ENCODE measurements at regions not wholly inside any gene's neighbourhood (a gene's known extent, or its start where the extent isn't known, plus 50 kb on each side); places are given as distances from the start of the nearest gene placed in this dataset.
"Not testable (repeated sequence)": the region's sequence is repeated elsewhere in the genome, so short reads cannot be mapped to it uniquely, and the experiment has no call there.

GRCh38 chr14:85003805-85004204 lies 526.1 kb upstream of the FLRT2 start:
- no peak for TF ChIP-seq CTCF (IDR thresholded peaks at IDR 0.05; ENCODE audit: low read depth, low read length)
- no peak overlapping the region for H3K4me3 ChIP-seq (ENCODE audit: low read depth, low read length)

GRCh38 chr14:85009506-85009905 lies 520.4 kb upstream of the FLRT2 start:
- H3K4me3 ChIP-seq (ENCODE audit: low read depth, low read length), result no peak overlapping the region
- TF ChIP-seq CTCF (IDR thresholded peaks at IDR 0.05; ENCODE audit: low read depth, low read length), result no peak

- H3K4me3 ChIP-seq (ENCODE audit: low read depth, low read length), result no peak overlapping the region
- TF ChIP-seq CTCF (IDR thresholded peaks at IDR 0.05; ENCODE audit: low read depth, low read length), result no peak
These were observed 519.8 kb upstream of the FLRT2 start for GRCh38 chr14:85010186-85010585.

- no peak for TF ChIP-seq CTCF (IDR thresholded peaks at IDR 0.05; ENCODE audit: low read depth, low read length)
- H3K4me3 ChIP-seq (ENCODE audit: low read depth, low read length), result no peak overlapping the region
These were observed 513.4 kb upstream of the FLRT2 start for GRCh38 chr14:85016496-85016895.

GRCh38 chr14:85023866-85024265 lies 506.1 kb upstream of the FLRT2 start:
- H3K4me3 ChIP-seq (ENCODE audit: low read depth, low read length), result not testable (repeated sequence)

- no peak for TF ChIP-seq CTCF (IDR thresholded peaks at IDR 0.05; ENCODE audit: low read depth, low read length)
- H3K4me3 ChIP-seq (ENCODE audit: low read depth, low read length), result no peak overlapping the region
These were observed 505.0 kb upstream of the FLRT2 start for GRCh38 chr14:85024931-85025330.

- no peak overlapping the region for H3K4me3 ChIP-seq (ENCODE audit: low read depth, low read length)
- TF ChIP-seq CTCF (IDR thresholded peaks at IDR 0.05; ENCODE audit: low read depth, low read length), result no peak
These were observed 502.1 kb upstream of the FLRT2 start for GRCh38 chr14:85027681-85028370.

GRCh38 chr14:85037411-85037810 lies 492.5 kb upstream of the FLRT2 start:
- H3K4me3 ChIP-seq (ENCODE audit: low read depth, low read length), result no peak overlapping the region
- no peak for TF ChIP-seq CTCF (IDR thresholded peaks at IDR 0.05; ENCODE audit: low read depth, low read length)

Measured in WI38 (cell line).